KMS-11 (cell line): ENCODE measurements at regions not wholly inside any gene's neighbourhood (a gene's known extent, or its start where the extent isn't known, plus 50 kb on each side); places are given as distances from the start of the nearest gene placed in this dataset.

ENCODE experiments used
- H2AFZ ChIP-seq: fragments of 200-600 bp; sonication (generic); 2 replicates; pipeline ENCODE4 v1.6.1; 2016; ENCODE audit warnings: antibody characterized with exemption, mixed run types, low read depth
- H3K27ac ChIP-seq: fragments of 200-600 bp; sonication (generic); 2 replicates; pipeline ENCODE4 v1.6.1; 2016; ENCODE audit warnings: mild to moderate bottlenecking, mixed run types
- H3K27me3 ChIP-seq: fragments of 200-600 bp; sonication (generic); 2 replicates; pipeline ENCODE4 v1.6.1; 2017; ENCODE audit warnings: mild to moderate bottlenecking, low read depth, mixed run types, moderate library complexity; ENCODE audit not compliant: insufficient read depth
- H3K36me3 ChIP-seq: fragments of 200-600 bp; sonication (generic); 2 replicates; pipeline ENCODE4 v1.6.1; 2017; ENCODE audit warnings: mild to moderate bottlenecking, mixed run types; ENCODE audit not compliant: insufficient read depth
- H3K4me1 ChIP-seq: fragments of 200-600 bp; sonication (generic); 2 replicates; pipeline ENCODE4 v1.6.1; 2016; ENCODE audit warnings: mild to moderate bottlenecking, low read depth, mixed run types; ENCODE audit not compliant: poor library complexity, severe bottlenecking
- H3K4me2 ChIP-seq: fragments of 200-600 bp; sonication (generic); 2 replicates; pipeline ENCODE4 v1.7.0; 2016; ENCODE audit warnings: mild to moderate bottlenecking, mixed run types
- H3K4me3 ChIP-seq: fragments of 200-600 bp; sonication (generic); IDR thresholded peaks from 2 replicates; pipeline ENCODE4 v1.6.1; 2017; ENCODE audit warnings: low read depth, low read length, mixed read lengths; ENCODE audit not compliant: insufficient read depth
- H3K79me2 ChIP-seq: fragments of 200-600 bp; sonication (generic); 2 replicates; pipeline ENCODE4 v1.6.1; 2016; ENCODE audit warnings: low read depth, mixed run types; ENCODE audit not compliant: insufficient read depth
- H3K9ac ChIP-seq: fragments of 200-600 bp; sonication (generic); 2 replicates; pipeline ENCODE4 v1.6.1; 2016; ENCODE audit warnings: mild to moderate bottlenecking, mixed run types
- H4K20me1 ChIP-seq: fragments of 200-600 bp; sonication (generic); 2 replicates; pipeline ENCODE4 v1.6.1; 2016; ENCODE audit warnings: mild to moderate bottlenecking, mixed run types; ENCODE audit not compliant: insufficient read depth
- CTCF ChIP-seq: fragments of 200-600 bp; sonication (generic); conservative IDR thresholded peaks from 2 replicates; pipeline ENCODE4 v1.6.1; 2017; ENCODE audit warnings: low read depth, mild to moderate bottlenecking, antibody characterized with exemption, low read length, moderate library complexity, mixed read lengths

GRCh38 chr11:21625982-21626381 lies 566.9 kb upstream of the ANO5 start:
- Histone ChIP-seq H3K9ac (no peak overlapping the region), H3K27me3 (no peaks in the 10 kb centered on the region), H3K27ac (no peak overlapping the region), H3K36me3 (no peaks in the 10 kb centered on the region), H3K79me2 (no peaks in the 10 kb centered on the region), H3K4me1 (no peaks in the 10 kb centered on the region), H3K4me2 (no peak overlapping the region), H4K20me1 (no peaks in the 10 kb centered on the region), H3K4me3 (no peak overlapping the region), H2AFZ (no peak overlapping the region)
- no peak for TF ChIP-seq CTCF

GRCh38 chr11:21628641-21629040 lies 564.2 kb upstream of the ANO5 start:
- H3K36me3 ChIP-seq = no peaks in the 10 kb centered on the region
- H3K79me2 ChIP-seq = no peaks in the 10 kb centered on the region
- no peak for TF ChIP-seq CTCF
- no peaks in the 10 kb centered on the region for H3K27me3 ChIP-seq
- no peaks in the 10 kb centered on the region for H3K4me1 ChIP-seq
- H3K4me3 ChIP-seq = no peak overlapping the region
- H3K9ac ChIP-seq = no peak overlapping the region
- no peak overlapping the region for H3K27ac ChIP-seq
- no peak overlapping the region for H2AFZ ChIP-seq
- H4K20me1 ChIP-seq = no peaks in the 10 kb centered on the region
- H3K4me2 ChIP-seq = no peak overlapping the region

- Histone ChIP-seq H3K4me2 (no peak overlapping the region), H2AFZ (no peak overlapping the region), H3K27ac (no peak overlapping the region), H3K4me3 (no peak overlapping the region), H3K4me1 (no peaks in the 10 kb centered on the region), H3K9ac (no peak overlapping the region), H3K36me3 (no peaks in the 10 kb centered on the region), H3K79me2 (no peaks in the 10 kb centered on the region), H4K20me1 (no peaks in the 10 kb centered on the region), H3K27me3 (no peaks in the 10 kb centered on the region)
- TF ChIP-seq CTCF = no peak
Observed at GRCh38 chr11:21630934-21631478, 561.9 kb upstream of the ANO5 start.

GRCh38 chr11:21631991-21632390 lies 560.9 kb upstream of the ANO5 start:
- TF ChIP-seq CTCF = no peak
- H3K4me2 ChIP-seq = no peak overlapping the region
- no peaks in the 10 kb centered on the region for H4K20me1 ChIP-seq

More at GRCh38 chr11:21631991-21632390, 560.9 kb upstream of the ANO5 start:
- Histone ChIP-seq H3K27me3 (no peaks in the 10 kb centered on the region), H2AFZ (no peak overlapping the region), H3K4me3 (no peak overlapping the region), H3K27ac (no peak overlapping the region), H3K79me2 (no peaks in the 10 kb centered on the region), H3K4me1 (no peaks in the 10 kb centered on the region), H3K9ac (no peak overlapping the region), H3K36me3 (no peaks in the 10 kb centered on the region)
